ENCODE measurements at regions not wholly inside any gene's neighbourhood (a gene's known extent, or its start where the extent isn't known, plus 50 kb on each side); places are given as distances from the start of the nearest gene placed in this dataset.
"Not testable (repeated sequence)": the region's sequence is repeated elsewhere in the genome, so short reads cannot be mapped to it uniquely, and the experiment has no call there.

- not testable (repeated sequence) for H3K9ac ChIP-seq (ENCODE audit: low read depth, low read length); H3K36me3 ChIP-seq (ENCODE audit: control insufficient read depth, insufficient read depth, low read length); H3K27ac ChIP-seq (ENCODE audit: low read depth, low read length); H3K4me3 ChIP-seq (ENCODE audit: low read depth, low read length); H3K9me3 ChIP-seq (ENCODE audit: control insufficient read depth, insufficient read depth, low read length); H3K27me3 ChIP-seq (ENCODE audit: control insufficient read depth, insufficient read depth, low read length); H3K4me1 ChIP-seq (ENCODE audit: control insufficient read depth, insufficient read depth, low read length)
These were observed 419.6 kb upstream of the CASK start for GRCh38 chrX:42342981-42343380.
